ENCODE measurements at regions not wholly inside any gene's neighbourhood (a gene's known extent, or its start where the extent isn't known, plus 50 kb on each side); places are given as distances from the start of the nearest gene placed in this dataset.

GRCh38 chr10:78441694-78442093 lies 408.0 kb downstream of the RPS24 start:
- TF ChIP-seq CTCF (IDR thresholded peaks at IDR 0.05) (no peak), ZFX (IDR thresholded peaks at IDR 0.05; ENCODE audit: borderline replicate concordance) (no peak)

All from 22Rv1 (cell line).